K562 (cell line): ENCODE measurements at regions not wholly inside any gene's neighbourhood (a gene's known extent, or its start where the extent isn't known, plus 50 kb on each side); places are given as distances from the start of the nearest gene placed in this dataset.

Source experiments
- DMBX1 ChIP-seq: fragments of 250-450 bp; sonication (Bioruptor Pico); IDR thresholded peaks from 2 replicates; pipeline ENCODE4 v1.8.0; 2022; ENCODE audit warnings: inconsistent platforms, mild to moderate bottlenecking, moderate library complexity, borderline replicate concordance
- KAT8 ChIP-seq: fragments of 450-650 bp; IDR thresholded peaks from 2 replicates; pipeline ENCODE4 v1.6.1; 2016; ENCODE audit warnings: low read depth, mild to moderate bottlenecking
- POLR2A ChIP-seq: fragments of 450-650 bp; conservative IDR thresholded peaks from 2 replicates; pipeline ENCODE4 v1.6.1; 2016
- SOX6 ChIP-seq: fragments of 450-650 bp; IDR thresholded peaks from 2 replicates; pipeline ENCODE4 v1.6.1; 2014; ENCODE audit warnings: mild to moderate bottlenecking
- TCF7L2 ChIP-seq: fragments of 150-350 bp; IDR thresholded peaks from 2 replicates; pipeline ENCODE4 v1.6.1; 2016; ENCODE audit warnings: low read depth, mild to moderate bottlenecking, low read length, moderate library complexity
- XRCC3 ChIP-seq: fragments of 450-650 bp; IDR thresholded peaks from 2 replicates; pipeline ENCODE4 v1.6.1; 2017; ENCODE audit warnings: mild to moderate bottlenecking, moderate library complexity
- ZBTB8A ChIP-seq: fragments of 450-650 bp; IDR thresholded peaks from 2 replicates; pipeline ENCODE4 v1.6.1; 2018; ENCODE audit warnings: mild to moderate bottlenecking, moderate library complexity; ENCODE audit not compliant: partially characterized antibody
- ZNF184 ChIP-seq: sonication (generic); formaldehyde crosslinking; IDR thresholded peaks from 2 replicates; pipeline ENCODE4 v1.5.0; 2020; ENCODE audit warnings: missing genetic modification reagents
- TF ChIP-seq, protein P1 (sequence below), 3 experiments: IDR thresholded peaks in 2 of 3; conservative IDR thresholded peaks in 1 of 3; 2 replicates each; pipeline ENCODE4 v1.5.1; 2011 to 2012; ENCODE audit warnings: low read length in 3 of 3, mild to moderate bottlenecking in 3 of 3, control low read depth in 2 of 3, improper control_type of control experiment in 1 of 3, inconsistent platforms in 1 of 3, low read depth in 1 of 3, mixed read lengths in 1 of 3, moderate library complexity in 1 of 3; ENCODE audit not compliant: insufficient read depth in 2 of 3
- TF ChIP-seq, protein P2 (sequence below): sonication (generic); formaldehyde crosslinking; IDR thresholded peaks from 2 replicates; pipeline ENCODE4 v1.9.0; 2022; ENCODE audit warnings: mild to moderate bottlenecking, missing genetic modification reagents
- TF ChIP-seq, protein P3 (sequence below): fragments of 450-650 bp; formaldehyde crosslinking; IDR thresholded peaks from 2 replicates; pipeline ENCODE4 v1.4.0; 2022; ENCODE audit warnings: missing genetic modification characterization
- TF ChIP-seq, protein P4 (sequence below): sonication (generic); formaldehyde crosslinking; IDR thresholded peaks from 2 replicates; pipeline ENCODE4 v1.8.0; 2022; ENCODE audit warnings: mild to moderate bottlenecking, missing genetic modification reagents
- TF ChIP-seq, protein P5 (sequence below): fragments of 250-450 bp; sonication (Bioruptor Pico); IDR thresholded peaks from 2 replicates; pipeline ENCODE4 v1.4.0; 2020
- TF ChIP-seq, protein P6 (sequence below): fragments of 250-450 bp; sonication (Bioruptor Pico); IDR thresholded peaks from 2 replicates; pipeline ENCODE4 v1.5.0; 2021

DNA sequence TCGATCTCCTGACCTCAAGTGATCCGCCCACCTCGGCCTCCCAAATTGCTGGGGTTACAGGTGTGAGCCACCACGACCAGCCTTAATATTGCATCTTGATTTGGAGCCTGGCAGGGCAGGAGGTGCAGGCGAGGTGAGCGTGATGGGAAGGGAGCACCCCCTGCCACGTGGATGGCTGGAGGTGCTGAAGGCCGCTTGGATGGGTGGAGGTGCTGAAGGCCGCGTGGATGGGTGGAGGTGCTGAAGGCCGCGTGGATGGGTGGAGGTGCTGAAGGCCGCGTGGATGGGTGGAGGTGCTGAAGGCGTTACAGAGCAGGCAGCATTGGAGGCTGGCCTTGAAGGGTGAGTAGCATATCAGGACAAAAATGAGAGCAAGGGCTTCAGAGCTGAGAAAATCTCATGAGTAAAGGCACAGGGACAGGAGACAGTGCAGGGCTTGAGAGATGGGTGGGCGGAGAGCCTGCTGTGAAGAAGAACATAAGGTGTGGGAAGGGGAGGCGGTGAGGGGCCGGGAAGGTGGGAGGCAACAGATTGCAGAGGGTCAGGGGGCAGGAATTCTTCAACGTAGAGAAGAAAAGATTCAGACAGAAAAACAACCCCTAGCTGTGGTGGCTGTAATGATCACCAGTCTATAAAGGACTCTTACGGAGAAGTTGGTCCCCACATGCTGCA is 101.7 kb upstream of the SEC14L1 start:
- no peak for TF ChIP-seq SOX6
- TF ChIP-seq ZBTB8A = no peak
- TF ChIP-seq, protein P1, sequence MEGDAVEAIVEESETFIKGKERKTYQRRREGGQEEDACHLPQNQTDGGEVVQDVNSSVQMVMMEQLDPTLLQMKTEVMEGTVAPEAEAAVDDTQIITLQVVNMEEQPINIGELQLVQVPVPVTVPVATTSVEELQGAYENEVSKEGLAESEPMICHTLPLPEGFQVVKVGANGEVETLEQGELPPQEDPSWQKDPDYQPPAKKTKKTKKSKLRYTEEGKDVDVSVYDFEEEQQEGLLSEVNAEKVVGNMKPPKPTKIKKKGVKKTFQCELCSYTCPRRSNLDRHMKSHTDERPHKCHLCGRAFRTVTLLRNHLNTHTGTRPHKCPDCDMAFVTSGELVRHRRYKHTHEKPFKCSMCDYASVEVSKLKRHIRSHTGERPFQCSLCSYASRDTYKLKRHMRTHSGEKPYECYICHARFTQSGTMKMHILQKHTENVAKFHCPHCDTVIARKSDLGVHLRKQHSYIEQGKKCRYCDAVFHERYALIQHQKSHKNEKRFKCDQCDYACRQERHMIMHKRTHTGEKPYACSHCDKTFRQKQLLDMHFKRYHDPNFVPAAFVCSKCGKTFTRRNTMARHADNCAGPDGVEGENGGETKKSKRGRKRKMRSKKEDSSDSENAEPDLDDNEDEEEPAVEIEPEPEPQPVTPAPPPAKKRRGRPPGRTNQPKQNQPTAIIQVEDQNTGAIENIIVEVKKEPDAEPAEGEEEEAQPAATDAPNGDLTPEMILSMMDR (IDR thresholded peaks at IDR 0.05 in 2 of 3, conservative IDR thresholded peaks at IDR 0.05 in 1 of 3; ENCODE audit: insufficient read depth in 2 of 3, low read depth in 1 of 3, low read length in 3 of 3) = no peak
- no peak for TF ChIP-seq XRCC3
- TF ChIP-seq, protein P2, sequence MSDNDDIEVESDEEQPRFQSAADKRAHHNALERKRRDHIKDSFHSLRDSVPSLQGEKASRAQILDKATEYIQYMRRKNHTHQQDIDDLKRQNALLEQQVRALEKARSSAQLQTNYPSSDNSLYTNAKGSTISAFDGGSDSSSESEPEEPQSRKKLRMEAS (CRISPR knock-in tag) = 0 out of 2 replicates have a peak, but pooled peaks have one; percentile 30
- TF ChIP-seq ZNF184 (CRISPR knock-in tag) = no peak
- TF ChIP-seq, protein P3, sequence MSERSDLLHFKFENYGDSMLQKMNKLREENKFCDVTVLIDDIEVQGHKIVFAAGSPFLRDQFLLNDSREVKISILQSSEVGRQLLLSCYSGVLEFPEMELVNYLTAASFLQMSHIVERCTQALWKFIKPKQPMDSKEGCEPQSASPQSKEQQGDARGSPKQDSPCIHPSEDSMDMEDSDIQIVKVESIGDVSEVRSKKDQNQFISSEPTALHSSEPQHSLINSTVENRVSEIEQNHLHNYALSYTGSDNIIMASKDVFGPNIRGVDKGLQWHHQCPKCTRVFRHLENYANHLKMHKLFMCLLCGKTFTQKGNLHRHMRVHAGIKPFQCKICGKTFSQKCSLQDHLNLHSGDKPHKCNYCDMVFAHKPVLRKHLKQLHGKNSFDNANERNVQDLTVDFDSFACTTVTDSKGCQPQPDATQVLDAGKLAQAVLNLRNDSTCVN (CRISPR knock-in tag) = no peak
- TF ChIP-seq POLR2A = no peak
- no peak for TF ChIP-seq KAT8
- TF ChIP-seq, protein P4, sequence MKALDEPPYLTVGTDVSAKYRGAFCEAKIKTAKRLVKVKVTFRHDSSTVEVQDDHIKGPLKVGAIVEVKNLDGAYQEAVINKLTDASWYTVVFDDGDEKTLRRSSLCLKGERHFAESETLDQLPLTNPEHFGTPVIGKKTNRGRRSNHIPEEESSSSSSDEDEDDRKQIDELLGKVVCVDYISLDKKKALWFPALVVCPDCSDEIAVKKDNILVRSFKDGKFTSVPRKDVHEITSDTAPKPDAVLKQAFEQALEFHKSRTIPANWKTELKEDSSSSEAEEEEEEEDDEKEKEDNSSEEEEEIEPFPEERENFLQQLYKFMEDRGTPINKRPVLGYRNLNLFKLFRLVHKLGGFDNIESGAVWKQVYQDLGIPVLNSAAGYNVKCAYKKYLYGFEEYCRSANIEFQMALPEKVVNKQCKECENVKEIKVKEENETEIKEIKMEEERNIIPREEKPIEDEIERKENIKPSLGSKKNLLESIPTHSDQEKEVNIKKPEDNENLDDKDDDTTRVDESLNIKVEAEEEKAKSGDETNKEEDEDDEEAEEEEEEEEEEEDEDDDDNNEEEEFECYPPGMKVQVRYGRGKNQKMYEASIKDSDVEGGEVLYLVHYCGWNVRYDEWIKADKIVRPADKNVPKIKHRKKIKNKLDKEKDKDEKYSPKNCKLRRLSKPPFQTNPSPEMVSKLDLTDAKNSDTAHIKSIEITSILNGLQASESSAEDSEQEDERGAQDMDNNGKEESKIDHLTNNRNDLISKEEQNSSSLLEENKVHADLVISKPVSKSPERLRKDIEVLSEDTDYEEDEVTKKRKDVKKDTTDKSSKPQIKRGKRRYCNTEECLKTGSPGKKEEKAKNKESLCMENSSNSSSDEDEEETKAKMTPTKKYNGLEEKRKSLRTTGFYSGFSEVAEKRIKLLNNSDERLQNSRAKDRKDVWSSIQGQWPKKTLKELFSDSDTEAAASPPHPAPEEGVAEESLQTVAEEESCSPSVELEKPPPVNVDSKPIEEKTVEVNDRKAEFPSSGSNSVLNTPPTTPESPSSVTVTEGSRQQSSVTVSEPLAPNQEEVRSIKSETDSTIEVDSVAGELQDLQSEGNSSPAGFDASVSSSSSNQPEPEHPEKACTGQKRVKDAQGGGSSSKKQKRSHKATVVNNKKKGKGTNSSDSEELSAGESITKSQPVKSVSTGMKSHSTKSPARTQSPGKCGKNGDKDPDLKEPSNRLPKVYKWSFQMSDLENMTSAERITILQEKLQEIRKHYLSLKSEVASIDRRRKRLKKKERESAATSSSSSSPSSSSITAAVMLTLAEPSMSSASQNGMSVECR (CRISPR knock-in tag) = no peak
- TF ChIP-seq, protein P5, sequence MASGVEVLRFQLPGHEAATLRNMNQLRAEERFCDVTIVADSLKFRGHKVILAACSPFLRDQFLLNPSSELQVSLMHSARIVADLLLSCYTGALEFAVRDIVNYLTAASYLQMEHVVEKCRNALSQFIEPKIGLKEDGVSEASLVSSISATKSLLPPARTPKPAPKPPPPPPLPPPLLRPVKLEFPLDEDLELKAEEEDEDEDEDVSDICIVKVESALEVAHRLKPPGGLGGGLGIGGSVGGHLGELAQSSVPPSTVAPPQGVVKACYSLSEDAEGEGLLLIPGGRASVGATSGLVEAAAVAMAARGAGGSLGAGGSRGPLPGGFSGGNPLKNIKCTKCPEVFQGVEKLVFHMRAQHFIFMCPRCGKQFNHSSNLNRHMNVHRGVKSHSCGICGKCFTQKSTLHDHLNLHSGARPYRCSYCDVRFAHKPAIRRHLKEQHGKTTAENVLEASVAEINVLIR (CRISPR knock-in tag) = no peak
- TF ChIP-seq, protein P6, sequence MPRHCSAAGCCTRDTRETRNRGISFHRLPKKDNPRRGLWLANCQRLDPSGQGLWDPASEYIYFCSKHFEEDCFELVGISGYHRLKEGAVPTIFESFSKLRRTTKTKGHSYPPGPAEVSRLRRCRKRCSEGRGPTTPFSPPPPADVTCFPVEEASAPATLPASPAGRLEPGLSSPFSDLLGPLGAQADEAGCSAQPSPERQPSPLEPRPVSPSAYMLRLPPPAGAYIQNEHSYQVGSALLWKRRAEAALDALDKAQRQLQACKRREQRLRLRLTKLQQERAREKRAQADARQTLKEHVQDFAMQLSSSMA = no peak
- no peak for TF ChIP-seq DMBX1
- no peak for TF ChIP-seq TCF7L2
